Skin of body (tissue), 1 donor: ENCODE measurements at regions not wholly inside any gene's neighbourhood (a gene's known extent, or its start where the extent isn't known, plus 50 kb on each side); places are given as distances from the start of the nearest gene placed in this dataset.
"Not testable (repeated sequence)": the region's sequence is repeated elsewhere in the genome, so short reads cannot be mapped to it uniquely, and the experiment has no call there.

Experiments used
- DNase-seq: peaks from one replicate; lab custom pipeline; 2025; lab: John Stamatoyannopoulos, UW

- no peak for DNase-seq
These were observed 417.0 kb downstream of the METTL4 start for GRCh38 chr18:2154278-2154677.

- DNase-seq = no peak
These were observed 406.4 kb downstream of the METTL4 start for GRCh38 chr18:2164644-2165550.

GRCh38 chr18:2166876-2167275, 404.4 kb downstream of the METTL4 start:
- DNase-seq = not testable (repeated sequence)

GRCh38 chr18:2168022-2168421, 403.3 kb downstream of the METTL4 start:
- no peak for DNase-seq

- no peak for DNase-seq
These were observed 401.6 kb downstream of the METTL4 start for GRCh38 chr18:2169656-2170055.

- no peak for DNase-seq
These were observed 399.3 kb downstream of the METTL4 start for GRCh38 chr18:2171840-2172625.

- DNase-seq = no peak
These were observed 398.4 kb downstream of the METTL4 start for GRCh38 chr18:2172881-2173280.

GRCh38 chr18:2173486-2173885, 397.8 kb downstream of the METTL4 start:
- peak; percentile 14 for DNase-seq

GRCh38 chr18:2178036-2178435, 393.3 kb downstream of the METTL4 start:
- no peak for DNase-seq

- DNase-seq = no peak
These were observed 391.7 kb downstream of the METTL4 start for GRCh38 chr18:2179498-2180183.

- no peak for DNase-seq
These were observed 390.7 kb downstream of the METTL4 start for GRCh38 chr18:2180586-2180985.

GRCh38 chr18:2183432-2183831, 387.9 kb downstream of the METTL4 start:
- no peak for DNase-seq

- no peak for DNase-seq
These were observed 384.3 kb downstream of the METTL4 start for GRCh38 chr18:2186967-2187366.

- no peak for DNase-seq
These were observed 383.0 kb downstream of the METTL4 start for GRCh38 chr18:2188258-2188657.

GRCh38 chr18:2191180-2191790, 380.0 kb downstream of the METTL4 start:
- DNase-seq = no peak

- no peak for DNase-seq
These were observed 378.7 kb downstream of the METTL4 start for GRCh38 chr18:2192562-2192961.

GRCh38 chr18:2197946-2198345, 373.4 kb downstream of the METTL4 start:
- no peak for DNase-seq

- DNase-seq = no peak
These were observed 372.2 kb downstream of the METTL4 start for GRCh38 chr18:2199060-2199459.

GRCh38 chr18:2201036-2201600, 370.2 kb downstream of the METTL4 start:
- DNase-seq = no peak

GRCh38 chr18:2204736-2205135, 366.6 kb downstream of the METTL4 start:
- DNase-seq = peak; percentile 5

- DNase-seq = no peak
These were observed 364.0 kb downstream of the METTL4 start for GRCh38 chr18:2207294-2207693.
